HepG2 (cell line): ENCODE measurements at regions not wholly inside any gene's neighbourhood (a gene's known extent, or its start where the extent isn't known, plus 50 kb on each side); places are given as distances from the start of the nearest gene placed in this dataset.

ENCODE experiments used
- BCLAF1 ChIP-seq: fragments of 450-650 bp; IDR thresholded peaks from 2 replicates; pipeline ENCODE4 v1.6.1; 2017; ENCODE audit warnings: mild to moderate bottlenecking
- CEBPB ChIP-seq: IDR thresholded peaks from 2 replicates; pipeline ENCODE4 v1.6.1; 2011; ENCODE audit warnings: low read depth, low read length, improper control_type of control experiment, borderline replicate concordance
- GATAD2A ChIP-seq: IDR thresholded peaks from 2 replicates; pipeline ENCODE4 v1.6.1; 2016
- ZNF510 ChIP-seq: sonication (generic); formaldehyde crosslinking; IDR thresholded peaks from 2 replicates; pipeline ENCODE4 v1.4.0; 2020; ENCODE audit warnings: low read depth, mild to moderate bottlenecking, missing genetic modification reagents
- TF ChIP-seq, protein P1 (sequence below): sonication (generic); formaldehyde crosslinking; IDR thresholded peaks from 2 replicates; pipeline ENCODE4 v1.4.0; 2020; ENCODE audit warnings: mild to moderate bottlenecking, missing genetic modification reagents
- TF ChIP-seq, protein P2 (sequence below): sonication (generic); formaldehyde crosslinking; IDR thresholded peaks from 2 replicates; pipeline ENCODE4 v1.4.0; 2020; ENCODE audit warnings: mild to moderate bottlenecking, missing genetic modification reagents

DNA sequence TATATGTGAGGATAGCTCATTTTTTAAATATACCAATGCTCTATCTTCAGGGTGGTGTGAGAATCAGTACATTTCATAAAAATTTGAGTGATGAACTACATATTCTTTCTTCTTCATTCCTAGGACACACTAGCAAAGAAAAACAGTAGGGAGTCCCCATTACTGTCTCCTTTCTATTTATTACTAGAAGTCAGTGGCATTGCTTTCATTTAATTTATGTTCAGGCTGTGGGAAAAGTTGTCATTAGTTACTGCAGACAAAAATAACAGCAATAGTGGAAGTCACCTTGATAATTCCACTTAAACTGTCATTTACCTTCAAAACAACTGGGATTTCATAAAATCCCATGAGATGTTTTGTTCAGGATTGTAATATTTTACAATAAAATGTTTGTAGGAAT, 446.4 kb downstream of the GBE1 start:
- TF ChIP-seq, protein P1, sequence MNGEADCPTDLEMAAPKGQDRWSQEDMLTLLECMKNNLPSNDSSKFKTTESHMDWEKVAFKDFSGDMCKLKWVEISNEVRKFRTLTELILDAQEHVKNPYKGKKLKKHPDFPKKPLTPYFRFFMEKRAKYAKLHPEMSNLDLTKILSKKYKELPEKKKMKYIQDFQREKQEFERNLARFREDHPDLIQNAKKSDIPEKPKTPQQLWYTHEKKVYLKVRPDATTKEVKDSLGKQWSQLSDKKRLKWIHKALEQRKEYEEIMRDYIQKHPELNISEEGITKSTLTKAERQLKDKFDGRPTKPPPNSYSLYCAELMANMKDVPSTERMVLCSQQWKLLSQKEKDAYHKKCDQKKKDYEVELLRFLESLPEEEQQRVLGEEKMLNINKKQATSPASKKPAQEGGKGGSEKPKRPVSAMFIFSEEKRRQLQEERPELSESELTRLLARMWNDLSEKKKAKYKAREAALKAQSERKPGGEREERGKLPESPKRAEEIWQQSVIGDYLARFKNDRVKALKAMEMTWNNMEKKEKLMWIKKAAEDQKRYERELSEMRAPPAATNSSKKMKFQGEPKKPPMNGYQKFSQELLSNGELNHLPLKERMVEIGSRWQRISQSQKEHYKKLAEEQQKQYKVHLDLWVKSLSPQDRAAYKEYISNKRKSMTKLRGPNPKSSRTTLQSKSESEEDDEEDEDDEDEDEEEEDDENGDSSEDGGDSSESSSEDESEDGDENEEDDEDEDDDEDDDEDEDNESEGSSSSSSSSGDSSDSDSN, result no peak
- no peak for TF ChIP-seq BCLAF1
- TF ChIP-seq, protein P2, sequence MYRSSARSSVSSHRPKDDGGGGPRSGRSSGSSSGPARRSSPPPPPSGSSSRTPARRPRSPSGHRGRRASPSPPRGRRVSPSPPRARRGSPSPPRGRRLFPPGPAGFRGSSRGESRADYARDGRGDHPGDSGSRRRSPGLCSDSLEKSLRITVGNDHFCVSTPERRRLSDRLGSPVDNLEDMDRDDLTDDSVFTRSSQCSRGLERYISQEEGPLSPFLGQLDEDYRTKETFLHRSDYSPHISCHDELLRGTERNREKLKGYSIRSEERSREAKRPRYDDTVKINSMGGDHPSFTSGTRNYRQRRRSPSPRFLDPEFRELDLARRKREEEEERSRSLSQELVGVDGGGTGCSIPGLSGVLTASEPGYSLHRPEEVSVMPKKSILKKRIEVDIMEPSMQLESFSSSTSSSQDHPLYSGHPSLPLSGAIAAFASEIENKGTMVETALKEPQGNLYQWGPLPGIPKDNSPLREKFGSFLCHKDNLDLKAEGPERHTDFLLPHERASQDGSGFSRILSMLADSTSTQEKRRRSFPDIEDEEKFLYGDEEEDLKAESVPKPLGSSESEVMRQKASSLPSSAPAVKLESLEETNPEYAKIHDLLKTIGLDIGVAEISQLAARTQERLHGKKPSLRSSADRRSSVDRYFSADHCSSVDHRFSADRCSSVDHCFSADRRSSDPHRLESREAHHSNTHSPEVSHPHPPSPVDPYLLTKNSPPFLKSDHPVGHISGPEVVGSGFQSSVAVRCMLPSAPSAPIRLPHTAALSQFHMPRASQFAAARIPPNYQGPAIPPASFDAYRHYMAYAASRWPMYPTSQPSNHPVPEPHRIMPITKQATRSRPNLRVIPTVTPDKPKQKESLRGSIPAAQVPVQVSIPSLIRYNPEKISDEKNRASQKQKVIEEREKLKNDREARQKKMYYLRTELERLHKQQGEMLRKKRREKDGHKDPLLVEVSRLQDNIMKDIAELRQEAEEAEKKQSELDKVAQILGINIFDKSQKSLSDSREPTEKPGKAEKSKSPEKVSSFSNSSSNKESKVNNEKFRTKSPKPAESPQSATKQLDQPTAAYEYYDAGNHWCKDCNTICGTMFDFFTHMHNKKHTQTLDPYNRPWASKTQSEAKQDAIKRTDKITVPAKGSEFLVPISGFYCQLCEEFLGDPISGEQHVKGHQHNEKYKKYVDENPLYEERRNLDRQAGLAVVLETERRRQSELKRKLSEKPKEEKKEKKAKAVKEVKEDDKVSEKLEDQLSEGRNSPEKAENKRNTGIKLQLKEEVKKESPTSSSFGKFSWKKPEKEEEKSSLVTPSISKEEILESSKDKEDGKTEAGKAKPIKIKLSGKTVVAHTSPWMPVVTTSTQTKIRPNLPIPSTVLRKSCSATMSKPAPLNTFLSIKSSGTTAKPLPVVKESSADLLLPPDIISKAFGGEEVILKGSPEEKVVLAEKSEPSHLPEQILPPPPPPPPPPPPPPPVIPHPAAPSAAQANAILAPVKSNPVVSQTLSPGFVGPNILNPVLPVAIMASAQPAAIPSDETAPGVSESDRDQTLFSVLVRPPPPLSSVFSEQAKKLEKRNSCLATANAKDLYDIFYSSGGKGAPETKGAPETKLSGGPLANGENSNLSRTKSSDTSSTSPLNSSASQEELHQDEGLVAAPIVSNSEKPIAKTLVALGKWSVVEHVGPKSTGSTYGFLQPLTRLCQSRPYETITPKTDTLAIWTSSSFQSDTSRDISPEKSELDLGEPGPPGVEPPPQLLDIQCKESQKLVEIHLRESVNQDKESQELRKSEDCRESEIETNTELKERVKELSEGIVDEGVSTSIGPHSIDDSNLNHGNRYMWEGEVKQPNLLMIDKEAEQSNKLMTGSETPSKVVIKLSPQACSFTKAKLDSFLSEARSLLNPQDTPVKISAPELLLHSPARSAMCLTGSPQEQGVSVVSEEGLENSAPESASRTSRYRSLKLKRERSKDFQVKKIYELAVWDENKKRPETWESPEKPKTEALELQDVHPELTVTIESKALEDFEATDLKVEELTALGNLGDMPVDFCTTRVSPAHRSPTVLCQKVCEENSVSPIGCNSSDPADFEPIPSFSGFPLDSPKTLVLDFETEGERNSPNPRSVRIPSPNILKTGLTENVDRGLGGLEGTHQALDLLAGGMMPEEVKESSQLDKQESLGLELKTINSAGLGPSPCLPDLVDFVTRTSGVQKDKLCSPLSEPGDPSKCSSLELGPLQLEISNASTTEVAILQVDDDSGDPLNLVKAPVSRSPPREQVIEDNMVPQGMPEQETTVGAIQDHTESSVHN (CRISPR knock-in tag), result no peak
- TF ChIP-seq GATAD2A (CRISPR knock-in tag), result no peak
- no peak for TF ChIP-seq ZNF510 (CRISPR knock-in tag)
- no peak for TF ChIP-seq CEBPB
